ENCODE measurements at regions not wholly inside any gene's neighbourhood (a gene's known extent, or its start where the extent isn't known, plus 50 kb on each side); places are given as distances from the start of the nearest gene placed in this dataset.
"Not testable (repeated sequence)": the region's sequence is repeated elsewhere in the genome, so short reads cannot be mapped to it uniquely, and the experiment has no call there.

- DNase-seq = no peak
Observed at GRCh38 chr18:6537475-6537874, 122.8 kb upstream of the L3MBTL4 start.

GRCh38 chr18:6541131-6541679 lies 126.5 kb upstream of the L3MBTL4 start:
- not testable (repeated sequence) for DNase-seq

- DNase-seq = no peak
Observed at GRCh38 chr18:6542296-6542695, 127.6 kb upstream of the L3MBTL4 start.

GRCh38 chr18:6543330-6543908 lies 128.7 kb upstream of the L3MBTL4 start:
- no peak for DNase-seq

GRCh38 chr18:6546229-6546628 lies 131.5 kb upstream of the L3MBTL4 start:
- no peak for DNase-seq

- no peak for DNase-seq
Observed at GRCh38 chr18:6547476-6547875, 132.8 kb upstream of the L3MBTL4 start.

- DNase-seq = no peak
Observed at GRCh38 chr18:6553234-6553900, 138.7 kb upstream of the L3MBTL4 start.

- DNase-seq = no peak
Observed at GRCh38 chr18:6557057-6557769, 142.5 kb upstream of the L3MBTL4 start.

GRCh38 chr18:6557770-6558248 lies 143.1 kb upstream of the L3MBTL4 start:
- DNase-seq = no peak

GRCh38 chr18:6558446-6559156 lies 143.9 kb upstream of the L3MBTL4 start:
- DNase-seq = no peak

- DNase-seq = no peak
Observed at GRCh38 chr18:6559296-6559695, 144.6 kb upstream of the L3MBTL4 start.

- no peak for DNase-seq
Observed at GRCh38 chr18:6561016-6561415, 146.3 kb upstream of the L3MBTL4 start.

GRCh38 chr18:6561420-6561861 lies 146.7 kb upstream of the L3MBTL4 start:
- DNase-seq = no peak

GRCh38 chr18:6561862-6562291 lies 147.2 kb upstream of the L3MBTL4 start:
- DNase-seq = no peak

- DNase-seq = no peak
Observed at GRCh38 chr18:6563896-6564295, 149.2 kb upstream of the L3MBTL4 start.

- no peak for DNase-seq
Observed at GRCh38 chr18:6564950-6565814, 150.5 kb upstream of the L3MBTL4 start.

- no peak for DNase-seq
Observed at GRCh38 chr18:6565815-6566081, 151.0 kb upstream of the L3MBTL4 start.

- no peak for DNase-seq
Observed at GRCh38 chr18:6566338-6566911, 151.7 kb upstream of the L3MBTL4 start.

- no peak for DNase-seq
Observed at GRCh38 chr18:6569813-6570212, 155.1 kb upstream of the L3MBTL4 start.

- DNase-seq = no peak
Observed at GRCh38 chr18:6570581-6571238, 156.0 kb upstream of the L3MBTL4 start.

- DNase-seq = no peak
Observed at GRCh38 chr18:6571239-6571602, 156.5 kb upstream of the L3MBTL4 start.
